ENCODE measurements at regions not wholly inside any gene's neighbourhood (a gene's known extent, or its start where the extent isn't known, plus 50 kb on each side); places are given as distances from the start of the nearest gene placed in this dataset.

- TF ChIP-seq CTCF (IDR thresholded peaks at IDR 0.05 in 4 of 5, conservative IDR thresholded peaks at IDR 0.05 in 1 of 5), result no peak
- no peak for TF ChIP-seq POLR2A (IDR thresholded peaks at IDR 0.05)
Observed at GRCh38 chr9:126218359-126219125, 108.1 kb upstream of the MVB12B start.

Measured in gastrocnemius medialis (tissue), 4 donors.